ENCODE measurements at regions not wholly inside any gene's neighbourhood (a gene's known extent, or its start where the extent isn't known, plus 50 kb on each side); places are given as distances from the start of the nearest gene placed in this dataset.

DNA sequence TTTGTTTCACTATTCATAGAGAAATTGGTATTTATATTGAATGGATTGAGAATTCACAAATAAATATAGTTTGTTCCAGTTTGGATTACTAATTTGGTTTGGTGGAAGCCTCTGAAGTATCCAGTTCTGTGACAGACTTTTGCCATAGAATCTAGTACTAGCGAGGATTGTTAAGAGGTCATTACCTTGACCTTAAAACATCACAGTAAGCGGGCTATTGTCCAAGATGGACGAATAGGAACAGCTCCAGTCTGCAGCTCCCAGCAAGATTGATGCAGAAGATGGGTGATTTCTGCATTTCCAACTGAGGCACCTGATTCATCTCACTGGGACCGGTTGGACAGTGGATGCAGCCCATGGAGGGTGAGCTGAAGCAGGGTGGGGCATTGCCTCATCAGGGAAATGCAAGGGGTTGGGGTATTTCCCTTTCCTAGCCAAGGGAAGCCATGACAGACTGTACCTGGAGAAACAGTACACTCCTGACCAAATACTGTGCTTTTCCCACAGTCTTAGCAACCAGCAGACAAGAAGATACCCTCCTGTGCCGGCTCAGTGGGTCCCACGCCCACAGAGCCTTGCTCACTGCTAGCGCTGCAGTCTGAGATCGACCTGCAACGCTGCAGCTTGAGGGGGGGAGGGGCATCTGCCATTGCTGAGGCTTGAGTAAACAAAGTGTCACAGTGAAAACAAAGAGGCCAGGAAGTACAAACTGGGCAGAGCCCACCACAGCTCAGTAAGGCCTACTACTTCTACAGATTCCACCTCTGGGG, 66.4 kb upstream of the NEDD9 start (continued):
- TF ChIP-seq, protein P1, sequence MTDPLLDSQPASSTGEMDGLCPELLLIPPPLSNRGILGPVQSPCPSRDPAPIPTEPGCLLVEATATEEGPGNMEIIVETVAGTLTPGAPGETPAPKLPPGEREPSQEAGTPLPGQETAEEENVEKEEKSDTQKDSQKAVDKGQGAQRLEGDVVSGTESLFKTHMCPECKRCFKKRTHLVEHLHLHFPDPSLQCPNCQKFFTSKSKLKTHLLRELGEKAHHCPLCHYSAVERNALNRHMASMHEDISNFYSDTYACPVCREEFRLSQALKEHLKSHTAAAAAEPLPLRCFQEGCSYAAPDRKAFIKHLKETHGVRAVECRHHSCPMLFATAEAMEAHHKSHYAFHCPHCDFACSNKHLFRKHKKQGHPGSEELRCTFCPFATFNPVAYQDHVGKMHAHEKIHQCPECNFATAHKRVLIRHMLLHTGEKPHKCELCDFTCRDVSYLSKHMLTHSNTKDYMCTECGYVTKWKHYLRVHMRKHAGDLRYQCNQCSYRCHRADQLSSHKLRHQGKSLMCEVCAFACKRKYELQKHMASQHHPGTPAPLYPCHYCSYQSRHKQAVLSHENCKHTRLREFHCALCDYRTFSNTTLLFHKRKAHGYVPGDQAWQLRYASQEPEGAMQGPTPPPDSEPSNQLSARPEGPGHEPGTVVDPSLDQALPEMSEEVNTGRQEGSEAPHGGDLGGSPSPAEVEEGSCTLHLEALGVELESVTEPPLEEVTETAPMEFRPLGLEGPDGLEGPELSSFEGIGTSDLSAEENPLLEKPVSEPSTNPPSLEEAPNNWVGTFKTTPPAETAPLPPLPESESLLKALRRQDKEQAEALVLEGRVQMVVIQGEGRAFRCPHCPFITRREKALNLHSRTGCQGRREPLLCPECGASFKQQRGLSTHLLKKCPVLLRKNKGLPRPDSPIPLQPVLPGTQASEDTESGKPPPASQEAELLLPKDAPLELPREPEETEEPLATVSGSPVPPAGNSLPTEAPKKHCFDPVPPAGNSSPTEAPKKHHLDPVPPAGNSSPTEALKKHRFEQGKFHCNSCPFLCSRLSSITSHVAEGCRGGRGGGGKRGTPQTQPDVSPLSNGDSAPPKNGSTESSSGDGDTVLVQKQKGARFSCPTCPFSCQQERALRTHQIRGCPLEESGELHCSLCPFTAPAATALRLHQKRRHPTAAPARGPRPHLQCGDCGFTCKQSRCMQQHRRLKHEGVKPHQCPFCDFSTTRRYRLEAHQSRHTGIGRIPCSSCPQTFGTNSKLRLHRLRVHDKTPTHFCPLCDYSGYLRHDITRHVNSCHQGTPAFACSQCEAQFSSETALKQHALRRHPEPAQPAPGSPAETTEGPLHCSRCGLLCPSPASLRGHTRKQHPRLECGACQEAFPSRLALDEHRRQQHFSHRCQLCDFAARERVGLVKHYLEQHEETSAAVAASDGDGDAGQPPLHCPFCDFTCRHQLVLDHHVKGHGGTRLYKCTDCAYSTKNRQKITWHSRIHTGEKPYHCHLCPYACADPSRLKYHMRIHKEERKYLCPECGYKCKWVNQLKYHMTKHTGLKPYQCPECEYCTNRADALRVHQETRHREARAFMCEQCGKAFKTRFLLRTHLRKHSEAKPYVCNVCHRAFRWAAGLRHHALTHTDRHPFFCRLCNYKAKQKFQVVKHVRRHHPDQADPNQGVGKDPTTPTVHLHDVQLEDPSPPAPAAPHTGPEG (CRISPR knock-in tag; IDR thresholded peaks at IDR 0.05), result no peak; the same call in 1 of the 2 replicates
- TF ChIP-seq REXO4 (CRISPR knock-in tag; IDR thresholded peaks at IDR 0.05; ENCODE audit: borderline replicate concordance), result no peak
- TF ChIP-seq RBM22 (optimal IDR thresholded peaks at IDR 0.05; ENCODE audit: low read length), result no peak
- TF ChIP-seq MAFF (IDR thresholded peaks at IDR 0.05; ENCODE audit: low read depth, low read length), result no peak
- TF ChIP-seq, protein P2, sequence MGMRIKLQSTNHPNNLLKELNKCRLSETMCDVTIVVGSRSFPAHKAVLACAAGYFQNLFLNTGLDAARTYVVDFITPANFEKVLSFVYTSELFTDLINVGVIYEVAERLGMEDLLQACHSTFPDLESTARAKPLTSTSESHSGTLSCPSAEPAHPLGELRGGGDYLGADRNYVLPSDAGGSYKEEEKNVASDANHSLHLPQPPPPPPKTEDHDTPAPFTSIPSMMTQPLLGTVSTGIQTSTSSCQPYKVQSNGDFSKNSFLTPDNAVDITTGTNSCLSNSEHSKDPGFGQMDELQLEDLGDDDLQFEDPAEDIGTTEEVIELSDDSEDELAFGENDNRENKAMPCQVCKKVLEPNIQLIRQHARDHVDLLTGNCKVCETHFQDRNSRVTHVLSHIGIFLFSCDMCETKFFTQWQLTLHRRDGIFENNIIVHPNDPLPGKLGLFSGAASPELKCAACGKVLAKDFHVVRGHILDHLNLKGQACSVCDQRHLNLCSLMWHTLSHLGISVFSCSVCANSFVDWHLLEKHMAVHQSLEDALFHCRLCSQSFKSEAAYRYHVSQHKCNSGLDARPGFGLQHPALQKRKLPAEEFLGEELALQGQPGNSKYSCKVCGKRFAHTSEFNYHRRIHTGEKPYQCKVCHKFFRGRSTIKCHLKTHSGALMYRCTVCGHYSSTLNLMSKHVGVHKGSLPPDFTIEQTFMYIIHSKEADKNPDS (CRISPR knock-in tag; IDR thresholded peaks at IDR 0.05), result peak; percentile 98
- peak; percentile 18; the same call in 1 of the 2 replicates for TF ChIP-seq ZNF44 (CRISPR knock-in tag; IDR thresholded peaks at IDR 0.05)
- TF ChIP-seq, protein P3, sequence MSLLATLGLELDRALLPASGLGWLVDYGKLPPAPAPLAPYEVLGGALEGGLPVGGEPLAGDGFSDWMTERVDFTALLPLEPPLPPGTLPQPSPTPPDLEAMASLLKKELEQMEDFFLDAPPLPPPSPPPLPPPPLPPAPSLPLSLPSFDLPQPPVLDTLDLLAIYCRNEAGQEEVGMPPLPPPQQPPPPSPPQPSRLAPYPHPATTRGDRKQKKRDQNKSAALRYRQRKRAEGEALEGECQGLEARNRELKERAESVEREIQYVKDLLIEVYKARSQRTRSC (CRISPR knock-in tag; IDR thresholded peaks at IDR 0.05; ENCODE audit: low read depth), result 0 out of 2 replicates have a peak, but pooled peaks have one; percentile 42
- TF ChIP-seq TRIM24 (CRISPR knock-in tag; IDR thresholded peaks at IDR 0.05), result peak; percentile 87
- TF ChIP-seq, protein P4, sequence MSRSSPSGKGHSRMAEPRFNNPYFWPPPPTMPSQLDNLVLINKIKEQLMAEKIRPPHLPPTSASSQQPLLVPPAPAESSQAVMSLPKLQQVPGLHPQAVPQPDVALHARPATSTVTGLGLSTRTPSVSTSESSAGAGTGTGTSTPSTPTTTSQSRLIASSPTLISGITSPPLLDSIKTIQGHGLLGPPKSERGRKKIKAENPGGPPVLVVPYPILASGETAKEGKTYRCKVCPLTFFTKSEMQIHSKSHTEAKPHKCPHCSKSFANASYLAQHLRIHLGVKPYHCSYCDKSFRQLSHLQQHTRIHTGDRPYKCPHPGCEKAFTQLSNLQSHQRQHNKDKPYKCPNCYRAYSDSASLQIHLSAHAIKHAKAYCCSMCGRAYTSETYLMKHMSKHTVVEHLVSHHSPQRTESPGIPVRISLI (CRISPR knock-in tag; IDR thresholded peaks at IDR 0.05; ENCODE audit: borderline replicate concordance), result peak; percentile 80
- TF ChIP-seq ATRX (CRISPR knock-in tag; IDR thresholded peaks at IDR 0.05; ENCODE audit: borderline replicate concordance), result no peak
- peak; percentile 88 for TF ChIP-seq TEAD3 (CRISPR knock-in tag; optimal IDR thresholded peaks at IDR 0.05; ENCODE audit: borderline replicate concordance)
- TF ChIP-seq, protein P5, sequence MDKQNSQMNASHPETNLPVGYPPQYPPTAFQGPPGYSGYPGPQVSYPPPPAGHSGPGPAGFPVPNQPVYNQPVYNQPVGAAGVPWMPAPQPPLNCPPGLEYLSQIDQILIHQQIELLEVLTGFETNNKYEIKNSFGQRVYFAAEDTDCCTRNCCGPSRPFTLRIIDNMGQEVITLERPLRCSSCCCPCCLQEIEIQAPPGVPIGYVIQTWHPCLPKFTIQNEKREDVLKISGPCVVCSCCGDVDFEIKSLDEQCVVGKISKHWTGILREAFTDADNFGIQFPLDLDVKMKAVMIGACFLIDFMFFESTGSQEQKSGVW (CRISPR knock-in tag; IDR thresholded peaks at IDR 0.05; ENCODE audit: borderline replicate concordance), result peak; percentile 58; the same call in 1 of the 2 replicates
- TF ChIP-seq MED1 (CRISPR knock-in tag; IDR thresholded peaks at IDR 0.05), result peak; percentile 97
- TF ChIP-seq AKAP8 (CRISPR knock-in tag; IDR thresholded peaks at IDR 0.05), result no peak
- peak; percentile 82 for TF ChIP-seq NR2F2 (IDR thresholded peaks at IDR 0.05; ENCODE audit: borderline replicate concordance, low read depth)
- peak; percentile 65; the same call in 1 of the 2 replicates for TF ChIP-seq ZNF776 (CRISPR knock-in tag; IDR thresholded peaks at IDR 0.05)
- TF ChIP-seq MIER3 (CRISPR knock-in tag; IDR thresholded peaks at IDR 0.05; ENCODE audit: borderline replicate concordance), result peak; percentile 96
- TF ChIP-seq ZNF136 (CRISPR knock-in tag; IDR thresholded peaks at IDR 0.05; ENCODE audit: low read depth), result no peak; the same call in 1 of the 2 replicates

All from HepG2 (cell line).